ENCODE measurements at regions not wholly inside any gene's neighbourhood (a gene's known extent, or its start where the extent isn't known, plus 50 kb on each side); places are given as distances from the start of the nearest gene placed in this dataset.

DNA sequence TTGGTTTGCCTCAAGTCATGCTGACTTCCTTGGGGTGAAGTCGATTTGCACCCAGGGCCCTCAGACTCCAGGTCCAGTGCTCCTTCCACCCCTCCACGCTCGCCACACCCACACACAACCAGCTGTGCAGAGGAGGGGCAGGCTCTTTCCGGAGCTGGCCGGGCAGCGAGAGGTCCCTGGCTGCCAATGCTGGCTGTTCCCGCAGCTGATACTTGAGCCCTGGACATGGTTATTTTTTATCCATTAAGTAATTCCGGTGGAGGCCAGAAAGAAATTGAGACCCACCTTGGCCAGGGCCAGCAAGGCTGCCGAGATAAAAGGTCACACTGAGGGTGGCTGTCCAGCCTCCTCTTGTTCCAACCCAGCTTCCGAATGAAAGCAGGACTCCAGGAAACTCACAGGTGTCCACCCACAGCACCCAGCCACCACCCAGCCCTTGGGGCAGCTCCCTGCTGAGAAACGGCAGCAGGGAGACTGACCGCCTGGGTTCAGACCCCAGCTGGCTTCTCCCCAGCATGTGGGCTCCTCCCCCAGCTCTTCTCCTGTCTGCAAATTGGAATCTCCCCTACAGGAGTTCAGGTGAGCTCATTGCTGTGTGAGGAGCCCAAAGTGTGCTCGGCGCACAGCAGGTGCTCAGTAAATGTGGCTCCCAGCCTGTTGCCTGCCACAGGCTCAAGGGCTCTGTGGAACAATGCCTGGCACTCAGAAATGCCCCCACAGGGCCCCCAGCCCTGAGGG, 77.8 kb downstream of the PDGFA start:
- H3K9me3 Mint-ChIP-seq: no peaks in the 10 kb centered on the region
- DNase-seq (ENCODE audit: low spot score in 2 of 2) (no peak), ATAC-seq (ENCODE audit: low read depth) (no peak)
- peaks cover 1% of the 10 kb centered on the region for H3K27me3 Mint-ChIP-seq
- H3K4me3 Mint-ChIP-seq: no peak overlapping the region
- H3K36me3 Mint-ChIP-seq: no peaks in the 10 kb centered on the region
- H3K4me1 Mint-ChIP-seq: no peaks in the 10 kb centered on the region
- no peak overlapping the region for H3K27ac Mint-ChIP-seq

DNA sequence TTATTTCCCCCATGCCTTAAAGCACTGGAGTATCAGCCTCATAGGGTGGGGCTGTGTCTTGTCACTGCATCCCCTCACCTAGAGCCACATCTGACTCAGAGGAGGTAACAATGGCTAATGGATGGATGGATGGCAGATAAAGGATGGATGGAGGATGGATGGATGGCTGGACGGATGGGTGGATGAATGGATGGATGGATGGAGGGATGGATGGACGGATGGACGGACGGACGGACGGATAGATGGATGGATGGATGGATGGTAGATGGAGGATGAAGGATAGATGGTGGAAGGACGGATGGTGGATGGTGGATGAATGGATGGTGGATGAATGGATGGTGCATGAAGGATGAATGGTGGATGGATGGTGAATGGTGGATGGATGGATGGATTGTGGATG, 77.2 kb downstream of the PDGFA start:
- Mint-ChIP-seq H3K36me3 (no peaks in the 10 kb centered on the region), H3K27me3 (peaks cover 1% of the 10 kb centered on the region), H3K9me3 (no peaks in the 10 kb centered on the region), H3K27ac (no peak overlapping the region), H3K4me3 (no peak overlapping the region), H3K4me1 (no peaks in the 10 kb centered on the region)
- ATAC-seq (ENCODE audit: low read depth): no peak
- no peak for DNase-seq (ENCODE audit: low spot score in 2 of 2)

DNA sequence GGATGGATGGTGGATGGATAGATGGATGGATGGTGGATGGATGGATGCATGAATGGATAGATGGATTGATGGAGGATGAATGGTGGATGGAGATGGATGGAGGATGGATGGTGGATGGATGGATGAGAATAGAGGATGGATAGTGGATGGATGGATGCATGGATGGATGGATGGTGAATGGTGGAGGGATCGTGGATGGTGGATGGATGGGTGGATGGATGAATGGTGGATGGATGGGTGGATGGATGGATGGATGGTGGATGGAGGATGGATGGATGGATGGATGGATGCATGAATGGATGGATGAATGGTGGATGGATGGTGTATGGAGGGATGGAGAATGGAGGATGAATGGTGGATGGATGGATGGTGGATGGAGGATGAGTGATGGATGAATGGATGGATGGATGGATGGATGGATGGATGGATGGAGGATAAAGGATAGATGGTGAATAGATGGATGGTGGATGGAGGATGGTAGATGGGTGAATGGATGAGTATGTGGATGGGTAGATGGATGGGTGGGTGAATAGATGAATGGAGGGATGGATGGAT, 76.3 kb downstream of the PDGFA start:
- Mint-ChIP-seq H3K36me3 (no peaks in the 10 kb centered on the region), H3K9me3 (no peaks in the 10 kb centered on the region), H3K4me1 (no peaks in the 10 kb centered on the region), H3K27ac (no peak overlapping the region), H3K4me3 (no peak overlapping the region), H3K27me3 (peaks cover 1% of the 10 kb centered on the region)
- no peak for DNase-seq (ENCODE audit: low spot score in 2 of 2)
- ATAC-seq (ENCODE audit: low read depth): no peak

DNA sequence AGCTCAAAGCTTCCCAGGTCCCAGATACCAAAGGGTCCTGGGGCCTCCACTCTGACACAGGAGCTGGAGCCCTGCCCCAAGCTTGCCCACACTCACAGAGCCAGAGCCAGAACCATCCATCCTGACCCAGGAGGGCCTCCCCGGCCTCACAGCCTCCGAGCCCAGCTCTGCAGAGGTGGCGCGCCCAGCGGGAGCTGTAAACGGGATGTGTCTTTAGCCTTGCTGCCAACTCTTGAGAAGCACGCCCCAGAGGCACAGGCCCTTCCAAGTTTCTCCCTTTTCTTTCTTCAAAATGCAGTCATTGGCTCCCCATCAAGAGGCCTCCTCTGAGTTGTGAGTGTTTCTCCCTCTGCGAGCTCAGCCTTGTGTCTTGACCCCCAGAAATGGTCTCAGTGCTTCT, 75.0 kb downstream of the PDGFA start:
- Mint-ChIP-seq H3K9me3 (no peaks in the 10 kb centered on the region), H3K27me3 (peaks cover 3% of the 10 kb centered on the region), H3K4me1 (peaks cover 2% of the 10 kb centered on the region), H3K27ac (no peak overlapping the region), H3K4me3 (no peak overlapping the region), H3K36me3 (no peaks in the 10 kb centered on the region)
- ATAC-seq (ENCODE audit: low read depth): no peak
- DNase-seq (ENCODE audit: low spot score in 2 of 2): no peak

DNA sequence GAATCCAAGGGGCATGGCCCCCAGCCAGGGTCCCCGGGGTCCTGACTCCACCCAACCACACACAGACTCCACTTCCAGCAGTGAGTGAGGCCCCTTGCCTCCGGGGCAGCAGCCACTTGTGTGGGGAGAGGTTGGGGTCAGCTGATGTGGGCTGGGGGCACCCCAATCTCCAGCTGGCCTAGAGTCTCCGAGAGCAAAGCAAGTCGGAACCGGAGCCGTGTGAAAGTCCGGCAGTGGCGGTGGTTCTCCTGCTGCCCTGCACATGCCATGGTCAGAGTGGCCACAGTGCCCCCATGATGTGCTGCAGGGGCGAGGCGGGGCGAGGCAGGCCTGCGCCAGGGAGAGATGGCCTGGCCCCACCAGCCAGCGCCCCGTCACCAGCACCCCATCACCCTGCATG, 74.6 kb downstream of the PDGFA start:
- peaks cover 2% of the 10 kb centered on the region for H3K4me1 Mint-ChIP-seq
- DNase-seq (ENCODE audit: low spot score in 2 of 2) (no peak), ATAC-seq (ENCODE audit: low read depth) (no peak)
- H3K4me3 Mint-ChIP-seq: no peak overlapping the region
- H3K36me3 Mint-ChIP-seq: no peaks in the 10 kb centered on the region
- H3K27ac Mint-ChIP-seq: no peak overlapping the region
- H3K9me3 Mint-ChIP-seq: no peaks in the 10 kb centered on the region
- peaks cover 6% of the 10 kb centered on the region for H3K27me3 Mint-ChIP-seq

DNA sequence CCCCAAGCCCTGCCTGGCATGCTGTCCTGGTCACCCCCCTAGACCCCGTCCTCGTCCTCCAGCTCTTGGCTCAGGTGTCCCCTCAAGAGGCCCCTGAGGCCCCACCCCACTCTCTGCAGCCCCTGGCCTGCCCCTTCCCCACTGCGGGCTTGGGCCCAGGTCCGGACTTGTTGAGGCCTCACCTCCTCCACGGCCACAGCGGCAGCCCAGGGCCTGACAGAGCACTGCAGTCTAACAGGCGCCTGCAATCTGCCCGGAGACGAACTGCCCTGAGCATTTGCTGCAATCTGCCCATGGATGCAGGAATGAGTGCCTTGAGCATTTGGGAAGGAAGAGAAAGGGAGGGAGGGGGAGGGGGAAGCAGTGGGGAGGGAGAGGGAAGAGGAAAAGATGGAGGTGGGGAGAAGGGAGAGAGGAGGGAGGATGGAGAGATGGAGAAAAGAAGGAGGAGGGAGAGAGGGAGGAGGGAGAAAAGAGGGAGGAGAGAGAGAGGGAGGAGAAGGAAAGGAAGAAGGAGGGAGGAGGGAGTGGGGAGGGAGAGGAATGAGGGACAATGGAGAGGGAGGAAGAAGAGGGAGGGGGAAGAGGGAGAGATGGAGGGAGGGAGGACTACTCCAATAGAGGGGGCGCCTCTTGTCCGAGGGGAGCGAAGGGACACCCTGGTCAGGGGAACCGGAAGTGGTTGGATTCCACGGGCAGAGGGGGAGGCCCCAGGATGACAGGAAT, 73.9 kb downstream of the PDGFA start:
- Mint-ChIP-seq H3K4me1 (peaks cover 2% of the 10 kb centered on the region), H3K36me3 (no peaks in the 10 kb centered on the region), H3K27ac (no peak overlapping the region), H3K4me3 (no peak overlapping the region), H3K27me3 (peaks cover 5% of the 10 kb centered on the region), H3K9me3 (no peaks in the 10 kb centered on the region)
- no peak for ATAC-seq (ENCODE audit: low read depth)
- no peak for DNase-seq (ENCODE audit: low spot score in 2 of 2)

DNA sequence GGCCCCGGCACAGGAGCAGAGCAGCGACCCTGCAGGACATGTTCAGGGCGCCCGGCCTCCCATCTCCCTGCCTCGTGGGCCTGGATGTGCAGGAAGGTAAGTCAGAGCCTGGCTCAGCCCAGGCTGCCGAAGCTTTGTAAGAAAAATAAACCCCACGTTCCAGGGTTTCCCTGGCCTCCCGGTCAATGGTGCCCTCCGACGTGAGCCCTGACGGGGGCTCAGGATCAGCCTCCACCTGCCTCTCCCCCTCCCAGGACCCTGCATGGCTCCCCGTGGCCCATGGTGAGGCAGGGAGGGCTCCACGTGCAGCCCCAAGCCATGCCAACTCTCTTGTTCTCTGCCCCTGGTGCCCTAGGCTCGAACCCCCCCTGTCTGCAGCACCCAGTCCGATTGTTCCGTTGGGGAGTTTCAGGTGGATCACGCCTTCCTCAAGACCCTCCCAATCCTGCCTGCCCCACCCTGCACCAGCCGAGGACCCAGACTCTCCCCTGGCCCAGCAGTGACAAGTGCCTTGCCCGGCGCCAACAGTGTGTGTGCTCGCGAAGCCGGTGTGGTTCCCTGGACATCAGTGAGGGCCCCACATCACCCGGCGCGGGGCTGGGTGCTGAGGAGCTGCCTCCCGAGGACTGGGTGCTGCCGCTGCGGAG, 73.2 kb downstream of the PDGFA start:
- Mint-ChIP-seq H3K9me3 (no peaks in the 10 kb centered on the region), H3K27me3 (peaks cover 10% of the 10 kb centered on the region), H3K27ac (no peak overlapping the region), H3K36me3 (peaks cover 4% of the 10 kb centered on the region), H3K4me1 (peaks cover 7% of the 10 kb centered on the region), H3K4me3 (no peak overlapping the region)
- no peak for DNase-seq (ENCODE audit: low spot score in 2 of 2)
- no peak for ATAC-seq (ENCODE audit: low read depth)

Measured in memory B cell (primary cell).